Activated T-cell treated with anti-CD3 and anti-CD28 coated beads, Interleukin-2, amount 50 U/mL, for 72 hours (primary cell): ENCODE measurements at regions not wholly inside any gene's neighbourhood (a gene's known extent, or its start where the extent isn't known, plus 50 kb on each side); places are given as distances from the start of the nearest gene placed in this dataset.
"Not testable (repeated sequence)": the region's sequence is repeated elsewhere in the genome, so short reads cannot be mapped to it uniquely, and the experiment has no call there.

ENCODE experiments used
- ATAC-seq, 2 donors: fragments of 150-1000 bp; cut with Tn5 transposase; replicated peaks in 1 of 2; 2 replicates each; pipeline ENCODE4 v1.10.0; 2021; ENCODE audit warnings: moderate library complexity in 2 of 2, mild to moderate bottlenecking in 1 of 2
- DNase-seq, 2 donors: peaks; one replicate each; pipeline ENCODE4 v3.0.0; 2021 to 2022; ENCODE audit warnings: mixed read lengths in 1 of 2
- H3K27ac Mint-ChIP-seq: one replicate; pipeline ENCODE4 v1.8.0; 2022; ENCODE audit warnings: mild to moderate bottlenecking, moderate library complexity, mixed read lengths
- H3K27me3 Mint-ChIP-seq: one replicate; pipeline ENCODE4 v1.8.0; 2022; ENCODE audit warnings: low read depth, mixed read lengths
- H3K36me3 Mint-ChIP-seq, 2 donors: one replicate each; pipeline ENCODE4 v1.8.0; 2022; ENCODE audit warnings: mixed read lengths in 2 of 2, mild to moderate bottlenecking in 1 of 2; ENCODE audit not compliant: insufficient read depth in 2 of 2
- H3K4me1 Mint-ChIP-seq: one replicate; pipeline ENCODE4 v1.8.0; 2022; ENCODE audit warnings: low read depth, mixed read lengths
- H3K4me3 Mint-ChIP-seq, 2 donors: one replicate each; pipeline ENCODE4 v1.8.0; 2022; ENCODE audit warnings: mild to moderate bottlenecking in 2 of 2, mixed read lengths in 2 of 2, moderate library complexity in 2 of 2
- H3K9me3 Mint-ChIP-seq, 2 donors: one replicate each; pipeline ENCODE4 v1.8.0; 2022; ENCODE audit warnings: mixed read lengths in 2 of 2

GRCh38 chr2:87668361-87668760 lies 79.5 kb upstream of the PLGLB2 start:
- DNase-seq, H3K9me3 Mint-ChIP-seq, H3K27ac Mint-ChIP-seq, H3K36me3 Mint-ChIP-seq, H3K27me3 Mint-ChIP-seq, H3K4me3 Mint-ChIP-seq, ATAC-seq, H3K4me1 Mint-ChIP-seq: not testable (repeated sequence)

- not testable (repeated sequence) for H3K9me3 Mint-ChIP-seq, ATAC-seq, H3K36me3 Mint-ChIP-seq, H3K27ac Mint-ChIP-seq, H3K4me3 Mint-ChIP-seq, H3K4me1 Mint-ChIP-seq, DNase-seq, H3K27me3 Mint-ChIP-seq
Observed at GRCh38 chr2:87669633-87670231, 78.2 kb upstream of the PLGLB2 start.

GRCh38 chr2:87672404-87672803 lies 75.5 kb upstream of the PLGLB2 start:
- not testable (repeated sequence) for H3K27ac Mint-ChIP-seq, DNase-seq

GRCh38 chr2:87674729-87675128 lies 73.2 kb upstream of the PLGLB2 start:
- not testable (repeated sequence) for H3K36me3 Mint-ChIP-seq, H3K4me1 Mint-ChIP-seq, DNase-seq, H3K27me3 Mint-ChIP-seq, H3K4me3 Mint-ChIP-seq, ATAC-seq, H3K9me3 Mint-ChIP-seq, H3K27ac Mint-ChIP-seq

More at GRCh38 chr2:87672404-87672803, 75.5 kb upstream of the PLGLB2 start:
- H3K4me3 Mint-ChIP-seq, H3K9me3 Mint-ChIP-seq, H3K36me3 Mint-ChIP-seq, H3K27me3 Mint-ChIP-seq, H3K4me1 Mint-ChIP-seq, ATAC-seq: not testable (repeated sequence)

- DNase-seq, H3K4me1 Mint-ChIP-seq, H3K4me3 Mint-ChIP-seq, H3K36me3 Mint-ChIP-seq, H3K9me3 Mint-ChIP-seq, ATAC-seq, H3K27me3 Mint-ChIP-seq, H3K27ac Mint-ChIP-seq: not testable (repeated sequence)
Observed at GRCh38 chr2:87675487-87675886, 72.4 kb upstream of the PLGLB2 start.

GRCh38 chr2:87677421-87677923 lies 70.4 kb upstream of the PLGLB2 start:
- not testable (repeated sequence) for H3K9me3 Mint-ChIP-seq, H3K4me3 Mint-ChIP-seq, ATAC-seq, H3K27me3 Mint-ChIP-seq, H3K4me1 Mint-ChIP-seq, H3K36me3 Mint-ChIP-seq, DNase-seq, H3K27ac Mint-ChIP-seq

GRCh38 chr2:87678742-87679173 lies 69.1 kb upstream of the PLGLB2 start:
- H3K27me3 Mint-ChIP-seq, H3K4me1 Mint-ChIP-seq, H3K9me3 Mint-ChIP-seq, H3K27ac Mint-ChIP-seq, H3K36me3 Mint-ChIP-seq, H3K4me3 Mint-ChIP-seq: not testable (repeated sequence)
- ATAC-seq (peak; percentile 89), DNase-seq (peak; percentile 4 to 9)

GRCh38 chr2:87679950-87680349 lies 67.9 kb upstream of the PLGLB2 start:
- not testable (repeated sequence) for DNase-seq, H3K4me1 Mint-ChIP-seq, ATAC-seq, H3K9me3 Mint-ChIP-seq, H3K27ac Mint-ChIP-seq, H3K4me3 Mint-ChIP-seq, H3K36me3 Mint-ChIP-seq, H3K27me3 Mint-ChIP-seq

- H3K9me3 Mint-ChIP-seq, H3K4me3 Mint-ChIP-seq, H3K36me3 Mint-ChIP-seq, H3K27me3 Mint-ChIP-seq, ATAC-seq, H3K27ac Mint-ChIP-seq, DNase-seq, H3K4me1 Mint-ChIP-seq: not testable (repeated sequence)
Observed at GRCh38 chr2:87680691-87681090, 67.2 kb upstream of the PLGLB2 start.

- H3K36me3 Mint-ChIP-seq, H3K9me3 Mint-ChIP-seq, H3K27ac Mint-ChIP-seq, H3K4me1 Mint-ChIP-seq, H3K27me3 Mint-ChIP-seq, ATAC-seq, DNase-seq, H3K4me3 Mint-ChIP-seq: not testable (repeated sequence)
Observed at GRCh38 chr2:87683451-87683850, 64.4 kb upstream of the PLGLB2 start.

- not testable (repeated sequence) for H3K4me1 Mint-ChIP-seq, DNase-seq, H3K27me3 Mint-ChIP-seq, H3K4me3 Mint-ChIP-seq, H3K27ac Mint-ChIP-seq, H3K36me3 Mint-ChIP-seq, ATAC-seq, H3K9me3 Mint-ChIP-seq
Observed at GRCh38 chr2:87683961-87684360, 63.9 kb upstream of the PLGLB2 start.

GRCh38 chr2:87685558-87685957 lies 62.3 kb upstream of the PLGLB2 start:
- H3K4me1 Mint-ChIP-seq, DNase-seq, H3K4me3 Mint-ChIP-seq, H3K27ac Mint-ChIP-seq, ATAC-seq, H3K27me3 Mint-ChIP-seq, H3K36me3 Mint-ChIP-seq, H3K9me3 Mint-ChIP-seq: not testable (repeated sequence)

- H3K4me1 Mint-ChIP-seq, H3K4me3 Mint-ChIP-seq, H3K27ac Mint-ChIP-seq, DNase-seq, H3K9me3 Mint-ChIP-seq, H3K36me3 Mint-ChIP-seq, H3K27me3 Mint-ChIP-seq, ATAC-seq: not testable (repeated sequence)
Observed at GRCh38 chr2:87686873-87687549, 60.9 kb upstream of the PLGLB2 start.
